PFSK-1 (cell line): ENCODE measurements at regions not wholly inside any gene's neighbourhood (a gene's known extent, or its start where the extent isn't known, plus 50 kb on each side); places are given as distances from the start of the nearest gene placed in this dataset.

ENCODE experiments used
- FOXP2 ChIP-seq: optimal IDR thresholded peaks from 2 replicates; pipeline ENCODE3; 2011; ENCODE audit warnings: borderline replicate concordance, control low read depth, inconsistent platforms; ENCODE audit not compliant: insufficient read depth; ENCODE audit errors: extremely low read length, extremely low read depth
- POLR2AphosphoS5 ChIP-seq: IDR thresholded peaks from 2 replicates; pipeline ENCODE4 v1.6.1; 2012; ENCODE audit warnings: low read depth, mild to moderate bottlenecking, control low read depth, low read length, moderate library complexity
- SIN3A ChIP-seq: IDR thresholded peaks from 2 replicates; pipeline ENCODE4 v1.6.1; 2012; ENCODE audit warnings: mild to moderate bottlenecking, low read length, moderate library complexity, borderline replicate concordance; ENCODE audit not compliant: insufficient read depth
- TAF1 ChIP-seq: IDR thresholded peaks from 2 replicates; pipeline ENCODE4 v1.6.1; 2012; ENCODE audit warnings: low read length, control low read depth, borderline replicate concordance; ENCODE audit not compliant: insufficient read depth
- TF ChIP-seq, protein P1 (sequence below), 2 experiments: IDR thresholded peaks; 2 replicates each; pipeline versions ENCODE4 v1.6.1 to v1.8.0; 2011 to 2012; ENCODE audit warnings: low read depth in 2 of 2, low read length in 2 of 2, control low read depth in 1 of 2, inconsistent platforms in 1 of 2, mild to moderate bottlenecking in 1 of 2, moderate library complexity in 1 of 2; ENCODE audit not compliant: insufficient read depth in 1 of 2

DNA sequence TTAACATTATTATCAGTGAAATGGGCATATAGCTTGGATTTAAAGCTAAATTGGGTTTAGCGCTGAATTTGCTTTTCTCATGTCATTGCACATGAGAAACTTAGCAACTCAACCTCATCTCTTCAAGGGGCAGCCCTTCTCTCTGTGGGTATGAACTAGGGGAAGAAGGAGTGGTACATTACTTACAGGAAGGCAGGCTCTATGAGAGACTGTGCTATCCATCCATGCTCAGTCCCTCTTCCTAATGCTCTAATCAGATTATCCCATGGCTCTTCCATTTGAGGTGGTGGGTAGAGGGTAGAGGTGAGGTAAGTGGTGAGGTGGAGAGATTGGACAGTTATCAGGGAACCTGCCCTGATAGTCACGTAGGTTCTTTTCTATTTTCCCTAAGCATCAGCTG lies 343.7 kb upstream of the NOVA1 start:
- TF ChIP-seq FOXP2 (no peak), TAF1 (no peak), POLR2AphosphoS5 (no peak), SIN3A (no peak)
- TF ChIP-seq, protein P1, sequence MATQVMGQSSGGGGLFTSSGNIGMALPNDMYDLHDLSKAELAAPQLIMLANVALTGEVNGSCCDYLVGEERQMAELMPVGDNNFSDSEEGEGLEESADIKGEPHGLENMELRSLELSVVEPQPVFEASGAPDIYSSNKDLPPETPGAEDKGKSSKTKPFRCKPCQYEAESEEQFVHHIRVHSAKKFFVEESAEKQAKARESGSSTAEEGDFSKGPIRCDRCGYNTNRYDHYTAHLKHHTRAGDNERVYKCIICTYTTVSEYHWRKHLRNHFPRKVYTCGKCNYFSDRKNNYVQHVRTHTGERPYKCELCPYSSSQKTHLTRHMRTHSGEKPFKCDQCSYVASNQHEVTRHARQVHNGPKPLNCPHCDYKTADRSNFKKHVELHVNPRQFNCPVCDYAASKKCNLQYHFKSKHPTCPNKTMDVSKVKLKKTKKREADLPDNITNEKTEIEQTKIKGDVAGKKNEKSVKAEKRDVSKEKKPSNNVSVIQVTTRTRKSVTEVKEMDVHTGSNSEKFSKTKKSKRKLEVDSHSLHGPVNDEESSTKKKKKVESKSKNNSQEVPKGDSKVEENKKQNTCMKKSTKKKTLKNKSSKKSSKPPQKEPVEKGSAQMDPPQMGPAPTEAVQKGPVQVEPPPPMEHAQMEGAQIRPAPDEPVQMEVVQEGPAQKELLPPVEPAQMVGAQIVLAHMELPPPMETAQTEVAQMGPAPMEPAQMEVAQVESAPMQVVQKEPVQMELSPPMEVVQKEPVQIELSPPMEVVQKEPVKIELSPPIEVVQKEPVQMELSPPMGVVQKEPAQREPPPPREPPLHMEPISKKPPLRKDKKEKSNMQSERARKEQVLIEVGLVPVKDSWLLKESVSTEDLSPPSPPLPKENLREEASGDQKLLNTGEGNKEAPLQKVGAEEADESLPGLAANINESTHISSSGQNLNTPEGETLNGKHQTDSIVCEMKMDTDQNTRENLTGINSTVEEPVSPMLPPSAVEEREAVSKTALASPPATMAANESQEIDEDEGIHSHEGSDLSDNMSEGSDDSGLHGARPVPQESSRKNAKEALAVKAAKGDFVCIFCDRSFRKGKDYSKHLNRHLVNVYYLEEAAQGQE (IDR thresholded peaks at IDR 0.05; ENCODE audit: insufficient read depth in 1 of 2, low read depth in 2 of 2, low read length in 2 of 2), result no peak

DNA sequence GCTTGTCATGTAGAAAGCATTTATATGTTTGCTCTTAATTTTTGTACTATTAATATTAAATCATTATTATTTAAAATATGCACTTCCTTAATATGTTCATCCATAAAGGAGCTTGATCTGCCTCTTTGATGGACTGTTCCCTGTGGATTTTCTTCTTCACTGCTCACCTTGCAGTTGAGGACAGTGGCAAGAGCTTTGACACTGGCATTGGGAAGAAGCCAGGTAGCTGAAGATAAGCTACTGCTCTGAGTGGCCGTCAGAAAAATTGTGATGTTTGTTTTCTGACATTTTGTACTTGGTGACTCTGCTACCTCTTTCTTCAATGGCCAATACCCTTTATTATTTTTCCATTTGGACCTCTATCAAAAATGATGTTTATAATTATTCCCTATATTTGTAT lies 349.4 kb upstream of the NOVA1 start:
- no peak for TF ChIP-seq POLR2AphosphoS5
- no peak for TF ChIP-seq SIN3A
- TF ChIP-seq, protein P1 (IDR thresholded peaks at IDR 0.05; ENCODE audit: insufficient read depth in 1 of 2, low read depth in 2 of 2, low read length in 2 of 2), result no peak
- TF ChIP-seq TAF1, result no peak
- no peak for TF ChIP-seq FOXP2

DNA sequence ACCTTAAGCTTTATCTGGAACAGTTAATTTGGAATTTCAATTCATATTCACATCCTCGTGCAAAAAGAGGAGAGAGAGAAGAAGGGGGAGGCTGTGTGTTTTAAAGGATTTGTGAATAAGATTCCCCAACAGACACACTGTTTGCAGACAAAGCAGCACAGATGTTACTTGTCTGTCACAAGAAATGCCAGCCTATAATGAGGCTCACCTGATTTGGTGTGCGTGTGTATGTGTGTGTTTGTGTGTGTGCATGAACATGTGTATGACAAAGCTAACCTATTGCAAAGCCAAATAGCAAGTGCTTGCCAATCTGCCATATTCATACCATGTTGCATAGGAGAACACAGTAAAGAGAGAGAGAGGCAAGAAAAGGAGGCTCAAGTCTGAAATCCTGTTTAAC lies 361.6 kb upstream of the NOVA1 start:
- TF ChIP-seq TAF1 (no peak), SIN3A (no peak), POLR2AphosphoS5 (no peak), FOXP2 (no peak)
- TF ChIP-seq, protein P1 (IDR thresholded peaks at IDR 0.05; ENCODE audit: insufficient read depth in 1 of 2, low read depth in 2 of 2, low read length in 2 of 2), result no peak

DNA sequence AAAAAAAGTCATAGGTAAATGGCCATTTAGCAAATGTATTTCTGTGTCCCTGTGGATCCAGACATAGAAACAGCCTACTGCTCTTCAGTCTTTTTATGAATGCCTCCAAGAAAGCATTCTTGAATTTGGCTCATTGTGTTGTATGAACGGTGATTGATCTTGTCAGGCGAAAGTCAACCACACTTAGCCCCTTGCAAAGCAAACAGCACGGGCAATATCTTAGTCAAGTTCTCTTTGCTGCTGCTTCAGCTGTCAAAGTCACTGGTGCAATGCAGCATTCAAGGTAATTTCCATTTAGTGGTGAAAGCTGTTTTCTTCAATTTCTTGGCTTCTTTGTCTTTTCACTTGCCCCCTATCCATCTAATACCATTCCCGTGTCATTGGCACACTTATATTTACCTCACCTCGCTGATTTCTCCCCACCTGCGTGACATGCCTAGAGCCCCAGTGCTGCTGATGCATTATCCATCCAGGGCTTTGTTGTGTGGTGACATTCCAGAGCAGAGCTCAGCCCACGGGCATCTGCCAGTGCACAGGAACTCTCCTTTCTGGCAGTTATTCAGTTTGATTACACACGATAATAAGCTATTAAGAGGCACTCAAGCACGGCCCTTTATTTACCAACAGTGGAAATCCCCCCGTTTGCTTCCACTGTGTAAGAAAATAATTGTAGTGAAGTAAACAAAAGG lies 362.3 kb upstream of the NOVA1 start:
- no peak for TF ChIP-seq POLR2AphosphoS5

DNA sequence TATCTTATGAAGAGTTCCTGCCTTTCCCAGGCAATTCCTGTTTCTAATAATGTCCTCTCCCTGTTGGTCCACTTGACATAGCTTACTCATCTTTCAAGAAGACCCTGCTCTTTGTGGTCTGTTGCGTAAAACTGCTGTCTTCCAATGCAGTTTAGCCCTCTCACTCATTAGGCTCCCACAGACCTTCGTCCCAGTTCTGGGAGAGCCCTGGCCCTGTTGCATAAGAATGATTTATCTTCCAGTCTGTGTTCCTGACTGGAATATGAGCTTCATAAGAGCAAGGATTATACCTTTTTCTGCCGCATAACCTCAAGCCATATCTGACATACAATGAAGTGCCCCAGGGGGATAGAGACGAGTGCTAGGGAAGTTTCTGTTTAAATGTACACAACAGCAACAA lies 365.9 kb upstream of the NOVA1 start:
- no peak for TF ChIP-seq SIN3A
- no peak for TF ChIP-seq POLR2AphosphoS5
- no peak for TF ChIP-seq TAF1
- no peak for TF ChIP-seq FOXP2
- TF ChIP-seq, protein P1 (IDR thresholded peaks at IDR 0.05; ENCODE audit: insufficient read depth in 1 of 2, low read depth in 2 of 2, low read length in 2 of 2), result no peak
